ENCODE measurements at regions not wholly inside any gene's neighbourhood (a gene's known extent, or its start where the extent isn't known, plus 50 kb on each side); places are given as distances from the start of the nearest gene placed in this dataset.

DNA sequence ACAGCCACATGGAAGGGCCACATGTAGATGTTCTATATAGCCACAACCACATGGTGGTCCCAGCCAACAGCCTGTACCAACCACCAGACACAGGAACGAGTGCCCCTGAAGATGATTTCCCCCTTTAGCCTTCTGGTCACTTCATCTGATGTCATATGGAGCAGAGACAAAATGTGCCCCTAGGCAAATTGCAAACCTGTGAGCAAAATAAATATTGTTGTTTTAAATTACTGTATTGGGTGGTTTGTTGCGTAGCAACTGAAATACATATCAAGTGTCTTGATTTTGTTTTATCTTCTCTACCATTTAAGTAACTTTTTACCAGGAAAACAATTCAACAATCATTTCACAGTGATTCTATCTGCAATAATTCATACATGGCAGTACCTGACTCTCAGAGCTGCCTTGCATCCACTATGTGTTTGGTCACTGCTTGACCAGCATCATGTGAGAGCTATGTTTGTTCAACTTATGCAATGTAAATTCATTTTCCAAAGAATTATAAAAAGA, 142.5 kb upstream of the VLDLR start:
- no peak for DNase-seq (ENCODE audit: low spot score)
- ATAC-seq (ENCODE audit: low FRiP score): no peak
- TF ChIP-seq, protein P1, sequence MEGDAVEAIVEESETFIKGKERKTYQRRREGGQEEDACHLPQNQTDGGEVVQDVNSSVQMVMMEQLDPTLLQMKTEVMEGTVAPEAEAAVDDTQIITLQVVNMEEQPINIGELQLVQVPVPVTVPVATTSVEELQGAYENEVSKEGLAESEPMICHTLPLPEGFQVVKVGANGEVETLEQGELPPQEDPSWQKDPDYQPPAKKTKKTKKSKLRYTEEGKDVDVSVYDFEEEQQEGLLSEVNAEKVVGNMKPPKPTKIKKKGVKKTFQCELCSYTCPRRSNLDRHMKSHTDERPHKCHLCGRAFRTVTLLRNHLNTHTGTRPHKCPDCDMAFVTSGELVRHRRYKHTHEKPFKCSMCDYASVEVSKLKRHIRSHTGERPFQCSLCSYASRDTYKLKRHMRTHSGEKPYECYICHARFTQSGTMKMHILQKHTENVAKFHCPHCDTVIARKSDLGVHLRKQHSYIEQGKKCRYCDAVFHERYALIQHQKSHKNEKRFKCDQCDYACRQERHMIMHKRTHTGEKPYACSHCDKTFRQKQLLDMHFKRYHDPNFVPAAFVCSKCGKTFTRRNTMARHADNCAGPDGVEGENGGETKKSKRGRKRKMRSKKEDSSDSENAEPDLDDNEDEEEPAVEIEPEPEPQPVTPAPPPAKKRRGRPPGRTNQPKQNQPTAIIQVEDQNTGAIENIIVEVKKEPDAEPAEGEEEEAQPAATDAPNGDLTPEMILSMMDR (IDR thresholded peaks at IDR 0.05): no peak

DNA sequence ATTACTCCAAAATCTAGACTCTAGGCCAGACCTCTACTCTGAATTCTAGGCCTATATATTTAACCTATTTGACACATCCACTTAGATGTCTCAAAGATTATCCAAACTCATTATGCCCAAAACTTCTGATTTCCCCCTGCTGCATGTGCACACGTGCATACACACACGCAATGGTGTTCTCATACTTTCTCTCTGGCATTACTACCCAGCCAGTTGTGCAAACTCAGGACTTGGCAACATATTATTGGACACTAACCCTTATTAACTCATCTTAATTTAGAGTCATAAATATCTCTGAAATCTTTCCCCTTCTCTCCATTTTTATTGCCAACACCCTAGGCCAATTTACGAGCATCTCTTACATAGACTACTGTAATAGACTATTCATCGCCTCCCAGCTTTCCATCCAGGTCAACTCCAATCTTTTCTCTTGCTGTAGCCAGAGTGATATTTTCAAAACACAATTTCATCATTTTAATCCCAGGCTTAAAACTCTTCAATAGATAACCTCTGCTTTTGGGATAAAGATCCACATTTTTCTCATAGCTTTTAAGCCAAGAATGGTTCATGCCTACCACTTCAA, 141.2 kb upstream of the VLDLR start:
- DNase-seq (ENCODE audit: low spot score) (no peak), ATAC-seq (ENCODE audit: low FRiP score) (peak; percentile 73)
- TF ChIP-seq, protein P1 (IDR thresholded peaks at IDR 0.05): no peak

DNA sequence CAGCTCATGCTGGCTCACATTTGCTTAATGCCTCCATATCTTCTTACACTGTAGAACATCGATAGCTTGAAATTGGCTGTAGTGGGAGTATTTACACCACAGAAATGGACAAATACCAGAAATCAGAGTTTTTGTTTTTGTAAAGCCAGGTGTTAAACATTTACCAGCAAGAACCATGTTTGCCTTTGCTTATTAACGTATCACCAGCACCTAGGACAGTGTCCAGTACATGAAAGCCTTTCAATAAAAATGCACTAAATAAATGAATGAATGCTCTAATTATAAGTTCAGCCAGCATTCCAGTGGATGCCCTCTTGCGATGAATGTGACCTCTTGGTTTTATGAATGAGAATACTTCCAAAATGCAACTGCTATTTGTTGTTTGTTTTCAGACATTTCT, 140.4 kb upstream of the VLDLR start:
- ATAC-seq (ENCODE audit: low FRiP score) (no peak), DNase-seq (ENCODE audit: low spot score) (no peak)
- TF ChIP-seq, protein P1 (IDR thresholded peaks at IDR 0.05): no peak

DNA sequence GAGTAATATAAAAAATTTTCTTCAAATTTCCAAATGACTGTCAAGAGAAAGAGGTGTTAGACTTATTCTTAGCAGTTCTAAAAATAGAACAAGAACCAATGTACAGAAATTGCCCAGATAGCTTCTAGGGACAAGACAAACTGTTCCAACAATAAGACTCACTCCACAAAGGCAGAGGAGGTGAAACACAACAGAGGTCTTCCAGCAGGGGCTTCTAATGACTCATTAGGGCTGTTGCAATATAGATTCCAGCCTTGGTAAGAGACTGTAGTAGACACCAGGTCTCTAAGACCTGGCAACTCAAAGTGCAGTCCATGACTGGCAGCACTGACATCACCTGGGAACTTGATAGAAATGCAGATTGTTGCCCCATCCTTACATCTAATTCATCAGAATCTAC, 134.6 kb upstream of the VLDLR start:
- ATAC-seq (ENCODE audit: low FRiP score) (no peak), DNase-seq (ENCODE audit: low spot score) (no peak)
- TF ChIP-seq, protein P1 (IDR thresholded peaks at IDR 0.05): no peak

DNA sequence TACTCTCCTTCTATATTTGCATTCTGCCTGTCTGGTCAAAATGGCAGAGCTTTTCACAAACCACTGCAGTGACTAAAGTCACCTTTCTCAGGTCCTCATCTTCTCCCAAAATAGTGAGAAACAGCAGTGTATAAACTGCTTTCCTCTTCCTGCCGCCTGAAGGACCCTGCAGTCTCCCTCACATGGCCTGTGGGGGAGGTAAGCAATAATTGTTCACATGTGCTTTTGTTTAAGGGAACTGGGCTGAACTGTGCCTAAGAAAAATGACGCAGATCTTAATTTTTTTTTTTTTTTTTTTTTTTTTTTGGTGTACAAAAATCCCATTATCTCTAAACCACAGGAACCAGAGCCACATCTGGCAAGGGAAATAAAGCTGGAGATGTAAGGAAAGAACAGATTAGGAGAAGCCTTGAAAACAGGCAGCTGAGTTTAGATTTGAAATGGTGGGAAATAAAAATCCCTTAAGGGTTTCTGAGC, 131.7 kb upstream of the VLDLR start:
- no peak for ATAC-seq (ENCODE audit: low FRiP score)
- DNase-seq (ENCODE audit: low spot score): no peak
- TF ChIP-seq, protein P1 (IDR thresholded peaks at IDR 0.05): no peak

DNA sequence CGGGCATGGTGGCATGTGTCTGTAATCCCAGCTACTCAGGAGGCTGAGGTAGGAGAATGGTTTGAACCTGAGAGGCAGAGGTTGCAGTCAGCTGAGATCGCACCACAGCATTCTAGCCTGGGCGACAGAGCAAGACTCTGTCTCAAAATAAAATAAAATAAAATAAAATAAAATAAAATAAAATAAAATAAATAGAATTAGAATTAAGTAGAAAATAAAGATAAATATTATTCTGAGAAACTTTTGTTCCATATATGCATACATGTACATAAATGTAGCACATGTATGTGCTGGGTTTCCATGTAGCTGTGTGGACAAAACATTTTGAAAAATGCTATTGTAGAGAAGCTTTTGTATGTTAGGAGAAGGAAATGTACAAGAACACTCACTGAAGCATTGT, 129.4 kb upstream of the VLDLR start:
- no peak for DNase-seq (ENCODE audit: low spot score)
- no peak for ATAC-seq (ENCODE audit: low FRiP score)
- TF ChIP-seq, protein P1 (IDR thresholded peaks at IDR 0.05): no peak

DNA sequence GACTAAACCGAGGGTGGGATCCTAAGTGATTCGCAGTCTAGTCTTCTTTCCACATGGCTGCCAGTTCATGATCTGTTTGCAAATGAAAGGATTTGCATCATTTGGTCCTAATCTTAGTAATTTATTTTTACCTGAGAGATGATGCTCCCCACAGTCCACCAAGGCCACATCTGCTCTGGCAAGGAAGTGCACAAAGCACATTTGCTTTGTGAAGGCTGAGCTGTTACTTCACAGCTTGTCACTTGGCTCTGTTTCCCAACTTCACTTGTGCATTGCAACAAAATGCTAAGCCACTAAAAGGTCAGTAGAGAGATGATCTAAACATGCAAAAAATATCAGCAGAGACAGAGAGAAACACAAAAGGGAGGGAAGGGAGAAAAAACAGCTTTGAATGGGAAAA, 128.5 kb upstream of the VLDLR start:
- ATAC-seq (ENCODE audit: low FRiP score): no peak
- TF ChIP-seq, protein P1 (IDR thresholded peaks at IDR 0.05): no peak
- no peak for DNase-seq (ENCODE audit: low spot score)
